ENCODE measurements at regions not wholly inside any gene's neighbourhood (a gene's known extent, or its start where the extent isn't known, plus 50 kb on each side); places are given as distances from the start of the nearest gene placed in this dataset.

- TF ChIP-seq TCF12 (IDR thresholded peaks at IDR 0.05; ENCODE audit: low read depth) (no peak), CEBPB (IDR thresholded peaks at IDR 0.05) (no peak), EP300 (IDR thresholded peaks at IDR 0.05; ENCODE audit: borderline replicate concordance) (no peak), TEAD4 (IDR thresholded peaks at IDR 0.05) (no peak), YY1 (IDR thresholded peaks at IDR 0.05; ENCODE audit: low read depth) (no peak), NFIC (IDR thresholded peaks at IDR 0.05) (no peak), RAD21 (IDR thresholded peaks at IDR 0.05; ENCODE audit: low read depth) (no peak), MAX (IDR thresholded peaks at IDR 0.05) (no peak), CREB1 (IDR thresholded peaks at IDR 0.05; ENCODE audit: low read depth) (no peak), ZBTB7A (IDR thresholded peaks at IDR 0.05; ENCODE audit: low read depth) (no peak), FOXM1 (IDR thresholded peaks at IDR 0.05; ENCODE audit: borderline replicate concordance, low read depth) (no peak), REST (IDR thresholded peaks at IDR 0.05; ENCODE audit: low read depth) (no peak), TAF1 (IDR thresholded peaks at IDR 0.05; ENCODE audit: low read depth) (no peak), USF1 (IDR thresholded peaks at IDR 0.05) (no peak)
These were observed 53.6 kb upstream of the TNFAIP3 start for GRCh38 chr6:137813308-137813970.

- TF ChIP-seq MAX (IDR thresholded peaks at IDR 0.05) (no peak), NFIC (IDR thresholded peaks at IDR 0.05) (no peak), REST (IDR thresholded peaks at IDR 0.05; ENCODE audit: low read depth) (no peak)
These were observed 51.4 kb upstream of the TNFAIP3 start for GRCh38 chr6:137815692-137816091.

- TF ChIP-seq FOXM1 (IDR thresholded peaks at IDR 0.05; ENCODE audit: borderline replicate concordance, low read depth), result no peak
- TF ChIP-seq TAF1 (IDR thresholded peaks at IDR 0.05; ENCODE audit: low read depth), result no peak
- no peak for TF ChIP-seq RAD21 (IDR thresholded peaks at IDR 0.05; ENCODE audit: low read depth)
- no peak for TF ChIP-seq CEBPB (IDR thresholded peaks at IDR 0.05)
- TF ChIP-seq NFIC (IDR thresholded peaks at IDR 0.05), result no peak
- no peak for TF ChIP-seq TEAD4 (IDR thresholded peaks at IDR 0.05)
- no peak for TF ChIP-seq CREB1 (IDR thresholded peaks at IDR 0.05; ENCODE audit: low read depth)
- TF ChIP-seq MAX (IDR thresholded peaks at IDR 0.05), result no peak
- TF ChIP-seq REST (IDR thresholded peaks at IDR 0.05; ENCODE audit: low read depth), result no peak
- no peak for TF ChIP-seq YY1 (IDR thresholded peaks at IDR 0.05; ENCODE audit: low read depth)
- TF ChIP-seq EGR1 (IDR thresholded peaks at IDR 0.05), result no peak
- TF ChIP-seq ZBTB7A (IDR thresholded peaks at IDR 0.05; ENCODE audit: low read depth), result no peak
- no peak for TF ChIP-seq TCF12 (IDR thresholded peaks at IDR 0.05; ENCODE audit: low read depth)
- TF ChIP-seq USF1 (IDR thresholded peaks at IDR 0.05), result no peak
- TF ChIP-seq EP300 (IDR thresholded peaks at IDR 0.05; ENCODE audit: borderline replicate concordance), result no peak
These were observed 50.9 kb upstream of the TNFAIP3 start for GRCh38 chr6:137816133-137816579.
